Stimulated activated effector memory CD8-positive, alpha-beta T cell treated with anti-CD3 and anti-CD28 coated beads, Interleukin-12 subunit alpha, Interleukin-12 subunit beta, amount 100 ng/mL, for 72 hours (primary cell): ENCODE measurements at regions not wholly inside any gene's neighbourhood (a gene's known extent, or its start where the extent isn't known, plus 50 kb on each side); places are given as distances from the start of the nearest gene placed in this dataset.

Experiments used
- ATAC-seq: fragments of 150-1000 bp; cut with Tn5 transposase; 2 replicates; pipeline ENCODE4 v1.10.0; 2021
- DNase-seq, 2 donors: peaks; one replicate each; pipeline ENCODE4 v3.0.0; 2021 to 2022; ENCODE audit warnings: low spot score in 2 of 2
- H3K27ac Mint-ChIP-seq: one replicate; pipeline ENCODE4 v1.8.0; 2022; ENCODE audit warnings: mild to moderate bottlenecking, mixed read lengths
- H3K36me3 Mint-ChIP-seq: one replicate; pipeline ENCODE4 v1.8.0; 2022; ENCODE audit warnings: mild to moderate bottlenecking, mixed read lengths
- H3K4me1 Mint-ChIP-seq: one replicate; pipeline ENCODE4 v1.8.0; 2022; ENCODE audit warnings: mixed read lengths
- H3K4me3 Mint-ChIP-seq: one replicate; pipeline ENCODE4 v1.8.0; 2022; ENCODE audit warnings: mild to moderate bottlenecking, mixed read lengths
- H3K9me3 Mint-ChIP-seq: one replicate; pipeline ENCODE4 v1.8.0; 2022; ENCODE audit warnings: mixed read lengths

- Mint-ChIP-seq H3K36me3 (no peaks in the 10 kb centered on the region), H3K4me3 (no peak overlapping the region), H3K27ac (no peak overlapping the region), H3K4me1 (no peaks in the 10 kb centered on the region), H3K9me3 (peaks cover 2% of the 10 kb centered on the region)
- no peak for ATAC-seq
- DNase-seq = no peak
These were observed 124.5 kb upstream of the GDF10 start for GRCh38 chr10:47175181-47176123.

- Mint-ChIP-seq H3K27ac (no peak overlapping the region), H3K36me3 (no peaks in the 10 kb centered on the region), H3K4me1 (no peaks in the 10 kb centered on the region), H3K9me3 (peaks cover 2% of the 10 kb centered on the region), H3K4me3 (no peak overlapping the region)
- ATAC-seq (no peak), DNase-seq (no peak)
These were observed 123.6 kb upstream of the GDF10 start for GRCh38 chr10:47176206-47176902.

GRCh38 chr10:47176903-47177868 is 122.8 kb upstream of the GDF10 start:
- peaks cover 4% of the 10 kb centered on the region for H3K9me3 Mint-ChIP-seq
- H3K27ac Mint-ChIP-seq = no peak overlapping the region
- ATAC-seq (peak; percentile 40), DNase-seq (peak in 1 of 2 donors; percentile 43)
- H3K36me3 Mint-ChIP-seq = no peaks in the 10 kb centered on the region
- H3K4me1 Mint-ChIP-seq = no peaks in the 10 kb centered on the region
- no peak overlapping the region for H3K4me3 Mint-ChIP-seq

GRCh38 chr10:47178537-47179290 is 121.3 kb upstream of the GDF10 start:
- no peaks in the 10 kb centered on the region for H3K4me1 Mint-ChIP-seq
- H3K9me3 Mint-ChIP-seq = peaks cover 4% of the 10 kb centered on the region
- H3K4me3 Mint-ChIP-seq = no peak overlapping the region
- DNase-seq (no peak), ATAC-seq (peak; percentile 17)
- H3K27ac Mint-ChIP-seq = no peak overlapping the region
- H3K36me3 Mint-ChIP-seq = no peaks in the 10 kb centered on the region

GRCh38 chr10:47179291-47179647 is 120.7 kb upstream of the GDF10 start:
- no peaks in the 10 kb centered on the region for H3K36me3 Mint-ChIP-seq
- H3K4me3 Mint-ChIP-seq = no peak overlapping the region
- ATAC-seq = peak; percentile 63
- no peak overlapping the region for H3K27ac Mint-ChIP-seq
- no peaks in the 10 kb centered on the region for H3K4me1 Mint-ChIP-seq
- H3K9me3 Mint-ChIP-seq = peaks cover 4% of the 10 kb centered on the region
- no peak for DNase-seq

GRCh38 chr10:47181052-47181849 is 118.7 kb upstream of the GDF10 start:
- Mint-ChIP-seq H3K4me3 (no peak overlapping the region), H3K4me1 (no peaks in the 10 kb centered on the region)
- no peak for DNase-seq

GRCh38 chr10:47182934-47183703 is 116.9 kb upstream of the GDF10 start:
- DNase-seq (peak in 1 of 2 donors; percentile 38), ATAC-seq (no peak)
- Mint-ChIP-seq H3K27ac (no peak overlapping the region), H3K9me3 (peaks cover 4% of the 10 kb centered on the region), H3K4me3 (no peak overlapping the region), H3K36me3 (no peaks in the 10 kb centered on the region), H3K4me1 (no peaks in the 10 kb centered on the region)

More at GRCh38 chr10:47181052-47181849, 118.7 kb upstream of the GDF10 start:
- Mint-ChIP-seq H3K9me3 (peaks cover 4% of the 10 kb centered on the region), H3K36me3 (no peaks in the 10 kb centered on the region), H3K27ac (no peak overlapping the region)
- ATAC-seq = no peak

GRCh38 chr10:47183704-47184041 is 116.3 kb upstream of the GDF10 start:
- peaks cover 4% of the 10 kb centered on the region for H3K9me3 Mint-ChIP-seq
- H3K36me3 Mint-ChIP-seq = no peaks in the 10 kb centered on the region
- no peak for ATAC-seq
- H3K4me1 Mint-ChIP-seq = no peaks in the 10 kb centered on the region
- H3K27ac Mint-ChIP-seq = no peak overlapping the region
- peak in 1 of 2 donors; percentile 32 for DNase-seq
- H3K4me3 Mint-ChIP-seq = no peak overlapping the region

- Mint-ChIP-seq H3K4me1 (no peaks in the 10 kb centered on the region), H3K9me3 (peaks cover 4% of the 10 kb centered on the region), H3K27ac (no peak overlapping the region), H3K4me3 (no peak overlapping the region), H3K36me3 (no peaks in the 10 kb centered on the region)
- DNase-seq = peak in 1 of 2 donors; percentile 41
- ATAC-seq = no peak
These were observed 115.7 kb upstream of the GDF10 start for GRCh38 chr10:47184273-47184672.

- Mint-ChIP-seq H3K9me3 (peaks cover 4% of the 10 kb centered on the region), H3K27ac (no peak overlapping the region), H3K4me1 (no peaks in the 10 kb centered on the region), H3K36me3 (no peaks in the 10 kb centered on the region), H3K4me3 (no peak overlapping the region)
- peak in 1 of 2 donors; percentile 38 for DNase-seq
- peak; percentile 7 for ATAC-seq
These were observed 115.2 kb upstream of the GDF10 start for GRCh38 chr10:47184724-47185330.

GRCh38 chr10:47186941-47187340 is 113.1 kb upstream of the GDF10 start:
- Mint-ChIP-seq H3K9me3 (peaks cover 2% of the 10 kb centered on the region), H3K4me3 (no peak overlapping the region), H3K4me1 (no peaks in the 10 kb centered on the region), H3K27ac (no peak overlapping the region), H3K36me3 (no peaks in the 10 kb centered on the region)
- ATAC-seq (no peak), DNase-seq (no peak)

GRCh38 chr10:47187592-47187991 is 112.4 kb upstream of the GDF10 start:
- DNase-seq (no peak), ATAC-seq (no peak)
- H3K9me3 Mint-ChIP-seq = no peaks in the 10 kb centered on the region
- no peak overlapping the region for H3K4me3 Mint-ChIP-seq
- no peak overlapping the region for H3K27ac Mint-ChIP-seq
- H3K36me3 Mint-ChIP-seq = no peaks in the 10 kb centered on the region
- no peaks in the 10 kb centered on the region for H3K4me1 Mint-ChIP-seq

GRCh38 chr10:47188156-47188555 is 111.8 kb upstream of the GDF10 start:
- no peaks in the 10 kb centered on the region for H3K9me3 Mint-ChIP-seq
- no peaks in the 10 kb centered on the region for H3K4me1 Mint-ChIP-seq
- H3K27ac Mint-ChIP-seq = no peak overlapping the region
- no peak for ATAC-seq
- no peaks in the 10 kb centered on the region for H3K36me3 Mint-ChIP-seq
- DNase-seq = no peak
- no peak overlapping the region for H3K4me3 Mint-ChIP-seq
